OCI-LY1 (cell line): ENCODE measurements at regions not wholly inside any gene's neighbourhood (a gene's known extent, or its start where the extent isn't known, plus 50 kb on each side); places are given as distances from the start of the nearest gene placed in this dataset.

Source experiments
- CTCF ChIP-seq: fragments of 200-600 bp; sonication (generic), shearing (Covaris generic); IDR thresholded peaks from 2 replicates; pipeline ENCODE4 v1.5.1; 2017; ENCODE audit warnings: mild to moderate bottlenecking, antibody characterized with exemption, low read length, moderate library complexity, mixed read lengths
- EZH2 ChIP-seq: fragments of 200-600 bp; sonication (generic), shearing (Covaris generic); IDR thresholded peaks from 2 replicates; pipeline ENCODE4 v1.8.0; 2017; ENCODE audit warnings: borderline replicate concordance, mixed run types, mild to moderate bottlenecking, antibody characterized with exemption, low read length, moderate library complexity, mixed read lengths

GRCh38 chr5:17796757-17797396 is 162.6 kb downstream of the TAF11L14 start:
- TF ChIP-seq CTCF (no peak), EZH2 (no peak)
